Epithelial cell of proximal tubule (primary cell): ENCODE measurements at regions not wholly inside any gene's neighbourhood (a gene's known extent, or its start where the extent isn't known, plus 50 kb on each side); places are given as distances from the start of the nearest gene placed in this dataset.

Experiments
- DNase-seq: peaks from one replicate; pipeline ENCODE4 v3.0.0-alpha.2; 2011; ENCODE audit warnings: low read depth
- H3K4me3 ChIP-seq: 2 replicates; pipeline ENCODE4 v1.5.1; 2011; ENCODE audit warnings: low read depth, mild to moderate bottlenecking, low read length
- CTCF ChIP-seq: conservative IDR thresholded peaks from 2 replicates; pipeline ENCODE4 v1.5.1; 2012; ENCODE audit warnings: low read depth, mild to moderate bottlenecking, low read length

GRCh38 chr11:15793043-15793996 lies 563.0 kb downstream of the SOX6 start:
- TF ChIP-seq CTCF = no peak
- DNase-seq = peak; percentile 43
- H3K4me3 ChIP-seq = no peak overlapping the region

GRCh38 chr11:15794361-15795150 lies 561.8 kb downstream of the SOX6 start:
- DNase-seq = no peak
- H3K4me3 ChIP-seq = no peak overlapping the region
- TF ChIP-seq CTCF = no peak

DNA sequence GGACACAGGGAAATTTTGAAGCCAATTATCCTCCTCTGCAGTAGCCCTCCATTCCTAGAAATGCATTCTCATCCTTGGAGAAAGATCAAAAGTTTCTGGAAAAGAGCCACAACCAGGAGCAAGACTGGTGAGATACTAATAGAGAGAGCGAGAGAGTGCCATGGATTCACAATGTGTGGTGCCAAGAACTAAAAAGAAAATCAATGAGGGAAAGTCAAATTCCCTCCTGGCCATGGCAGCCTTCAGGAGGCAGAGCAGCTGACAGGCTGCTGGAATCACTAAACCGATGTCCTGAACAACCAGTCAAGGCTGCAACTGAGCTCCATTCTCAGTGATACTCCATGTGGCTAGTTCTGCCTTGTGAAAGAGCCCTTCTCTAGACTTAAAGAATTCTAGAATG lies 561.0 kb downstream of the SOX6 start:
- no peak for DNase-seq
- TF ChIP-seq CTCF = no peak
- no peak overlapping the region for H3K4me3 ChIP-seq

DNA sequence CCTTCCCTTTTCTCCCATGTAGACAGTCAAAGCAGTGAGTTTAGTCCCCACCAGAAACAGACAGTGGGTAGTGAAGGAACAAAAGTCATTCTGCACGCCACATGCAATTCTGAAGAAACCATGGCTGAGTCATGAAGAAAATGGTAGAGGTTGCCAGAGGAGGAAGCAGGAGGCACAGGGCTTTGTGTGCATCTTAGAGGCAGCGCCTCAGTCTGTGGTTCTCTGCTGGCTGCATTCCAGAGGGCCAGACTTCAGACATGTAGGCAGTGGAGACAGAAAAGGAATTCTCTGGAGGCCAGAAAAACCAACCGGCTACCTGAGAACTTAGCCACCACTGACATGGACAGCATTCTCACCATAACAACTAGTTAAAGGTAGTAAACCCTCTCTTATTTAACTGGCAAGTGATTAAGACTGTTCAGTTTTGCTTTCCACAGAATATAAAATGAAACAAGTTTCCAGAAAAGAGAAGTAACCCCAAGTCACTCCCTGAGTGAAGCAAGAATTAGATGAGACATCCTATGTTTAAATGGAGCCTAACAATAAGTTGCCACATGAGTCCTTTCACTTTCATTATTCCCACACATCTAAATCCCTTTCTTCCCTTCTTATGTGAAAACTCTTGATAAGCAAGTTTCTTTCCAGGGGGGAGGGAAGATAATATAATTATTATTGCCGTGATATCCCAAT lies 556.1 kb downstream of the SOX6 start:
- no peak overlapping the region for H3K4me3 ChIP-seq
- DNase-seq = peak; percentile 18
- TF ChIP-seq CTCF = no peak

DNA sequence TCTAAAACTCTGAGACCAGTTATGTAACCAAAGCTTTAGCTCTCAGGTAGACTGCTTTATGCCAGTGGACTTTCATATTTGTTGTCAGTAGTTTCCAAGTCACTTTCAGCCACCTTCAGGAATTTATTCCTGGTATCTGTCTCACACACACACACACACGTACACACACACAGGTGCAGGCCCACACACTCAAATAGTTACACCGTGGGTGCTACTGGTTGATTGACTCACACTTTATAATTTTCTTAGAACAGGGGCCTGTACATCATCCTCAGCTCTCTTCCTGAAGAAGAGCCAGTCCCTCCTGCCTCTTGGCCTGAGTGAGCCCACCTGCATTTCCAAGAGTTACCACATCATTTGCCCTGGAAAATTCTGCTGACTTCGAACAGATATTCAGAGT lies 555.2 kb downstream of the SOX6 start:
- no peak for DNase-seq
- no peak overlapping the region for H3K4me3 ChIP-seq
- TF ChIP-seq CTCF = no peak

DNA sequence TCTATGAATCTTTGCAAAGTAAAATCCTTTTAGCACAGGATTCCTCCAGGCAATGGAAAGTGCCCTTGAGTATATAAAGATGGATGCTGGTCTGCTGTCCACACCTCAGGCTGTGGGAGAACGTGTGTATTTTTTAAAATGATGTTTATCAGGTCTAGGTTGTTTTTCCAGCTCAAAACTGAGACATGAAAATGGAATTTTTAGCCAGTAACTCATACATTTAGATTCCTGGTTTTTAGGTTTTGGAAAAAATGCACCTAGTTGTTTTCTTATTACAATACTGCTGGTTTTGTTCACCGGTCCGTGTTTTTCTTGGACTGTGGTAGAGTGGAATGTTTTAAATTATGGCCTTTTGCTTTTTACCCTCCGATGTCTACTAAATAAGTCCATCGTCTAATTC lies 554.7 kb downstream of the SOX6 start:
- H3K4me3 ChIP-seq = no peak overlapping the region
- no peak for TF ChIP-seq CTCF
- no peak for DNase-seq
